ENCODE measurements at regions not wholly inside any gene's neighbourhood (a gene's known extent, or its start where the extent isn't known, plus 50 kb on each side); places are given as distances from the start of the nearest gene placed in this dataset.

DNA sequence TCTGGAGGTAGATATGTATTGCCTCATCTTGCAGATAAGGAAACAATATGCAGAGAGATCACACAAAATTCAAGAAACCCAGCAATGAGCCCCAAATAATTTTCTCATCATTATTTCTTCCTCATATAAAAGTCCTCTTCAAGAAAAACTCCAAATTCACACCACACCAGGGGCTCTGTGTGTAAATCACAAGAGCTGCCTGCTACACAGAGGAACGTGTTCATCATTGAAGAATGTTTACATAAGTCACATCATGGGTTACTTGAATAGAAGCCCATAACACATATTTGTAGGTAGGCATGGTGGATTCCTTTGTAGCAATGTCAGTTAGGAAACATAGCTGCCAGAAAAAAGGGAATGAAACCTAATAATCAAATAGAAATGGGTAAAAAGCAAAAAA is 308.1 kb upstream of the TLE4 start:
- H3K36me3 ChIP-seq (ENCODE audit: control insufficient read depth in 2 of 2, insufficient read depth in 2 of 2, low read length in 2 of 2): no peaks in the 10 kb centered on the region
- no peak overlapping the region for H3K9ac ChIP-seq (ENCODE audit: low read depth in 1 of 2, low read length in 2 of 2)
- H3K4me3 ChIP-seq (ENCODE audit: low read length in 2 of 2): no peak overlapping the region
- H3K9me3 ChIP-seq (ENCODE audit: control insufficient read depth in 2 of 2, low read length in 2 of 2): no peaks in the 10 kb centered on the region
- no peaks in the 10 kb centered on the region for H3K27me3 ChIP-seq (ENCODE audit: control insufficient read depth in 2 of 2, insufficient read depth in 2 of 2, low read length in 2 of 2)
- no peaks in the 10 kb centered on the region for H3K4me1 ChIP-seq (ENCODE audit: control insufficient read depth in 2 of 2, insufficient read depth in 2 of 2, low read length in 2 of 2)
- no peak overlapping the region for H3K27ac ChIP-seq (ENCODE audit: low read depth in 2 of 2, low read length in 2 of 2)

DNA sequence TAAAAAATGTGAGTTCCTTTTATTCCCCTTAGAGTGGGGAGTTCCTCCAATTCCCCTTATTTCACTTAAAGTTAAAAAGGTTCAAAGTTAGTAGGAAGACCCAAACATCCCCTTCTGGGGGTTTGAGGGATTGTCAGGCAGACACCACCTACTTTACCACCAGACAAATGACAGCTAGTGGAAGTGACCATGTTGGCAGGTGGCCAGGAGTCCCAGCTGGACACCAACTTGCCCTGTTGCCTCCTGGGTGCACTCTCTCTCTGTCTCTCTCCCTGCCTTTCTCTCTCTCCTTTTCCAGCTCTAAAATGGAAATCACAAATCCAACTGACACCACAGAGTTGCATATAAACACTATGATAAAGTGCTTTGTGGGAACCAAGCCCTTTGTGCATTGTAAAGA is 307.7 kb upstream of the TLE4 start:
- Histone ChIP-seq H3K4me1 (ENCODE audit: control insufficient read depth in 2 of 2, insufficient read depth in 2 of 2, low read length in 2 of 2) (no peaks in the 10 kb centered on the region), H3K27ac (ENCODE audit: low read depth in 2 of 2, low read length in 2 of 2) (no peak overlapping the region), H3K4me3 (ENCODE audit: low read length in 2 of 2) (no peak overlapping the region), H3K9me3 (ENCODE audit: control insufficient read depth in 2 of 2, low read length in 2 of 2) (no peaks in the 10 kb centered on the region), H3K9ac (ENCODE audit: low read depth in 1 of 2, low read length in 2 of 2) (no peak overlapping the region), H3K36me3 (ENCODE audit: control insufficient read depth in 2 of 2, insufficient read depth in 2 of 2, low read length in 2 of 2) (no peaks in the 10 kb centered on the region), H3K27me3 (ENCODE audit: control insufficient read depth in 2 of 2, insufficient read depth in 2 of 2, low read length in 2 of 2) (no peaks in the 10 kb centered on the region)

DNA sequence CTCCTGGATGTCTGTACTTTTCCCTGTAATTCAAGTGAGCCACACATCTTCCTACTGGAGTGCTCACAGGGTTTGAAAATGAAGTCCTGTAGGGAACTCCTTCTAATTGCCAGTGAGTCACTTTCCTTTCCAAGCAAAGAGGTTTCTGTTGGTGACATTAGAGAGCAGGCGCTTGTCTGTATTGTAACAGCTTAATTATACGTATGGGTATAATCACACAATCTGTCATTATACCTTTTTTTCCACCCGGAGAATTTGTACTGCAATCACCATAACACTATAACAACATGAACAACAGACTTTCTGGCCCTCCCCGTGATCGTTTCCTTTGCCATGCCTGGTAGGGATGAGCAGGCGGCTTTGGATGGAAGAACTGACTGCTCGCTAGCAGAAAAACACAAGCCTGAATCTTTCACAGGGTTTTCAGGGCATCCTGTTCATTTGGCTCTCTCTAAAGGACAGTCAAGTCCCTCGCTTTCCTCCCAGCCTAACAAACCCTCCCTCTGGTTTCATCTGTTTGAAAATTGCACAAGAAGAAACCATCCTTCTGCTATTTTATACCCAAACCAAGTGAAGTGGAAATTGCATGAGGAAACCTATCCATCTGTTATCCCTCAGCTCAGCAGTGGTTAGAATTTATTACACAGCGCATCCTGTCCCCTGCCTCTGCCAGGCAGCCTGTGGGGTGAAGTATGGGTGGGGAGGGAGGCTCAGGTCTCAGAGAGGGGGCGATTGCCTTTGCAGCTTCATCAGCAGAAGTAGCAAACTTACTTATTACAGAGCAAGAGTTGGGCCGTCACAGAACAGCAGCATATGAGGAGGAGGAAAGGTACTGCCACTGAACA is 307.0 kb upstream of the TLE4 start:
- H3K4me3 ChIP-seq (ENCODE audit: low read length in 2 of 2): no peak overlapping the region
- no peak overlapping the region for H3K27ac ChIP-seq (ENCODE audit: low read depth in 2 of 2, low read length in 2 of 2)
- H3K9me3 ChIP-seq (ENCODE audit: control insufficient read depth in 2 of 2, low read length in 2 of 2): no peaks in the 10 kb centered on the region
- no peaks in the 10 kb centered on the region for H3K27me3 ChIP-seq (ENCODE audit: control insufficient read depth in 2 of 2, insufficient read depth in 2 of 2, low read length in 2 of 2)
- no peak overlapping the region for H3K9ac ChIP-seq (ENCODE audit: low read depth in 1 of 2, low read length in 2 of 2)
- H3K36me3 ChIP-seq (ENCODE audit: control insufficient read depth in 2 of 2, insufficient read depth in 2 of 2, low read length in 2 of 2): no peaks in the 10 kb centered on the region
- no peaks in the 10 kb centered on the region for H3K4me1 ChIP-seq (ENCODE audit: control insufficient read depth in 2 of 2, insufficient read depth in 2 of 2, low read length in 2 of 2)

DNA sequence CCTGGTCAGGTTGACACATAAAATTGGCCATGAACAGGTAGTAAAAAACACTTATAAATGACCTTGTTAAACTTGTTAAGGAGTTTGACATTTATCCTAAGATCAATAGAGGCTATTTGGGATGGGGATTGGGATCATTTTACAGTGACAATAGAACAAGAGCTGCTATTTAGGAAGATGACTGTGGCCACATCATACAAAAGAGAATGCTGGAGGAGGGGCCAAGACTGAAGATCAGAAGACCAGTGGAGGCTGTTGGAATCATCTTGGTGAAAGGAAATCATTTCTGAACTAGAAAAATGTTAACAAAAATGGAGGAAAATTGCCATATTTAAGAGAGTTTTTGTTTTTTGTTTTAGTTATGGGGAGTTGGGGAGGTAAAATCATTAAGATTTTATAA is 304.8 kb upstream of the TLE4 start:
- Histone ChIP-seq H3K9ac (ENCODE audit: low read depth in 1 of 2, low read length in 2 of 2) (no peak overlapping the region), H3K4me3 (ENCODE audit: low read length in 2 of 2) (no peak overlapping the region), H3K27ac (ENCODE audit: low read depth in 2 of 2, low read length in 2 of 2) (no peak overlapping the region), H3K4me1 (ENCODE audit: control insufficient read depth in 2 of 2, insufficient read depth in 2 of 2, low read length in 2 of 2) (no peaks in the 10 kb centered on the region), H3K36me3 (ENCODE audit: control insufficient read depth in 2 of 2, insufficient read depth in 2 of 2, low read length in 2 of 2) (no peaks in the 10 kb centered on the region), H3K9me3 (ENCODE audit: control insufficient read depth in 2 of 2, low read length in 2 of 2) (no peaks in the 10 kb centered on the region), H3K27me3 (ENCODE audit: control insufficient read depth in 2 of 2, insufficient read depth in 2 of 2, low read length in 2 of 2) (no peaks in the 10 kb centered on the region)

DNA sequence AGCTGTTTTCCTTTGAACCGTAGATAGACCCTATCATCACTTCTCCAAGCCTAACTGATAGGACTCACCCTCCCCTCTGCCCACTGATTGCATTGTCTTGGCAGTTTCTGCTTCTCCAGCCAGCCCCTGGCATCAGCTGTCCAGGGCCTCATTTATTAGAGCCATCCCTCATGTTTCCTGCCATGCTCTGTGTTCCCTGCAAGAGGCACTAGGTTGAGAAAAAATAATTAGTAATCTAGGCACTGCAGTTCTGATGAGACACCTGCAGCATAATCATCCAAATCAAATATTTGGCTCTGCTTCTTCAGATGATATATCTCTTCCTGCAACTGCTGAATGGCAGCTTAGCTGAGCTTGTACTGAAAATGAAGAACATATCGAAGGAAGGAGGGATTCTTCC is 303.0 kb upstream of the TLE4 start:
- no peaks in the 10 kb centered on the region for H3K36me3 ChIP-seq (ENCODE audit: control insufficient read depth in 2 of 2, insufficient read depth in 2 of 2, low read length in 2 of 2)
- H3K27me3 ChIP-seq (ENCODE audit: control insufficient read depth in 2 of 2, insufficient read depth in 2 of 2, low read length in 2 of 2): no peaks in the 10 kb centered on the region
- H3K27ac ChIP-seq (ENCODE audit: low read depth in 2 of 2, low read length in 2 of 2): no peak overlapping the region
- no peaks in the 10 kb centered on the region for H3K9me3 ChIP-seq (ENCODE audit: control insufficient read depth in 2 of 2, low read length in 2 of 2)
- H3K4me3 ChIP-seq (ENCODE audit: low read length in 2 of 2): no peak overlapping the region
- no peaks in the 10 kb centered on the region for H3K4me1 ChIP-seq (ENCODE audit: control insufficient read depth in 2 of 2, insufficient read depth in 2 of 2, low read length in 2 of 2)
- no peak overlapping the region for H3K9ac ChIP-seq (ENCODE audit: low read depth in 1 of 2, low read length in 2 of 2)

DNA sequence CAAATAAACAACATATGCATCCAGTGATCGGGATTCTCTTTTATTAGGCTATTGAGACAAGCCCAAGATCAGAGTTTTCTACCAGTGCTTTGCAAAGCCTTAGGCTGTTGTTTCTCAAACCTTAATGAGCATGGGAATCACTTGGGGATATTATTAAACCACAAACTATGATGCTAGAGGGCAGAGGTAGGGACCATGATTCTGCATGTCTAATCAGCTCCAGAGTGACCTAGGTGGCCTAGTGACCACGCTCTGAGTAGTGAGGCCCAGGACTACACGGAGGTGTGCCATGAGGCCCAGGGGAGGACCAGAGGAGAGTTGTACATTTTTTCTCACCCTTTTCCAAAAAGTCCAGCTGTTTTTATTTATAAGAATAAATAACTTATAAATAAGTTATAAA is 298.5 kb upstream of the TLE4 start:
- Histone ChIP-seq H3K4me3 (ENCODE audit: low read length in 2 of 2) (no peak overlapping the region), H3K9me3 (ENCODE audit: control insufficient read depth in 2 of 2, low read length in 2 of 2) (no peaks in the 10 kb centered on the region), H3K4me1 (ENCODE audit: control insufficient read depth in 2 of 2, insufficient read depth in 2 of 2, low read length in 2 of 2) (no peaks in the 10 kb centered on the region), H3K9ac (ENCODE audit: low read depth in 1 of 2, low read length in 2 of 2) (no peak overlapping the region), H3K27ac (ENCODE audit: low read depth in 2 of 2, low read length in 2 of 2) (no peak overlapping the region), H3K27me3 (ENCODE audit: control insufficient read depth in 2 of 2, insufficient read depth in 2 of 2, low read length in 2 of 2) (no peaks in the 10 kb centered on the region), H3K36me3 (ENCODE audit: control insufficient read depth in 2 of 2, insufficient read depth in 2 of 2, low read length in 2 of 2) (no peaks in the 10 kb centered on the region)

DNA sequence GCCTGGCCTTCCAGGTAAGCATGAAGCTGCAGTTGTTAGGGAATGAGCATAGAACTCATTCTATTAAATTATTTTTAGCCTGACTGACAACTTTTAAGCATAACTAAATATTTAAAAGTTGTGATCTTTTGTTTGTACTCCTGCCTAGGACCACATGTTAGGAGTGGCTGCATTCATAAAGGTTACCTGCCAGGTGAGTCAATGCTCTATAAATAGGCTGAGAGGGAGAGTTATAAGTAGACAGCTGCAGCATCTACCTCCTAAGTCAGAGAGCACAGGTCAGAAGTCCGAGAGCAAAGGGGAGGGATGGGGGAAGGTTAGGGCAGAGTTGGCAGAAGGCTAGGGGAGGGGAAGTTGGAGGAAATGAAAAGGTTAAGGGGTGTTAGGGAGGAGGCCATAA is 292.4 kb upstream of the TLE4 start:
- Histone ChIP-seq H3K9ac (ENCODE audit: low read depth in 1 of 2, low read length in 2 of 2) (no peak overlapping the region), H3K4me3 (ENCODE audit: low read length in 2 of 2) (no peak overlapping the region), H3K36me3 (ENCODE audit: control insufficient read depth in 2 of 2, insufficient read depth in 2 of 2, low read length in 2 of 2) (no peaks in the 10 kb centered on the region), H3K27me3 (ENCODE audit: control insufficient read depth in 2 of 2, insufficient read depth in 2 of 2, low read length in 2 of 2) (no peaks in the 10 kb centered on the region), H3K9me3 (ENCODE audit: control insufficient read depth in 2 of 2, low read length in 2 of 2) (no peaks in the 10 kb centered on the region), H3K27ac (ENCODE audit: low read depth in 2 of 2, low read length in 2 of 2) (no peak overlapping the region), H3K4me1 (ENCODE audit: control insufficient read depth in 2 of 2, insufficient read depth in 2 of 2, low read length in 2 of 2) (no peaks in the 10 kb centered on the region)

DNA sequence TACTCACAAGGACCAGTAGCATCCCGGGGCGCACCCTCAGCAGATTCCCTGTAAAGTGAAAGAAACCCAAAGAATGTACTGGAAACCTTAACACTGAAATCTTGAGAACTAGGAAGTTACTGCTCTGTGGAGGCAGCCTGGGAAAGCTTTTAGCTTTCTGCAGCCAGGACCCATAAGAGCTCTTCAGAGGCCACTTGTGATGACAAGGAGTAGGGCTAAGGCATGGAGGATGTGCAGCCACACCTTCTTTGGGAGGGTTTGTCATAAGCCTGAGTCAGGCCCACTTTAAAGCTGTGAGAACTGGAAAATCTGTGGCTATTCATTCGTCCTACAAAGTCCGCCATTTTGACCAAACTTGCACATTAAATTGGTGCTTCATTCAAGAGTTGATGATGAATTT is 291.1 kb upstream of the TLE4 start:
- H3K36me3 ChIP-seq (ENCODE audit: control insufficient read depth in 2 of 2, insufficient read depth in 2 of 2, low read length in 2 of 2): no peaks in the 10 kb centered on the region
- H3K4me3 ChIP-seq (ENCODE audit: low read length in 2 of 2): no peak overlapping the region
- H3K27ac ChIP-seq (ENCODE audit: low read depth in 2 of 2, low read length in 2 of 2): no peak overlapping the region
- H3K27me3 ChIP-seq (ENCODE audit: control insufficient read depth in 2 of 2, insufficient read depth in 2 of 2, low read length in 2 of 2): no peaks in the 10 kb centered on the region
- no peaks in the 10 kb centered on the region for H3K9me3 ChIP-seq (ENCODE audit: control insufficient read depth in 2 of 2, low read length in 2 of 2)
- H3K4me1 ChIP-seq (ENCODE audit: control insufficient read depth in 2 of 2, insufficient read depth in 2 of 2, low read length in 2 of 2): no peaks in the 10 kb centered on the region
- no peak overlapping the region for H3K9ac ChIP-seq (ENCODE audit: low read depth in 1 of 2, low read length in 2 of 2)

DNA sequence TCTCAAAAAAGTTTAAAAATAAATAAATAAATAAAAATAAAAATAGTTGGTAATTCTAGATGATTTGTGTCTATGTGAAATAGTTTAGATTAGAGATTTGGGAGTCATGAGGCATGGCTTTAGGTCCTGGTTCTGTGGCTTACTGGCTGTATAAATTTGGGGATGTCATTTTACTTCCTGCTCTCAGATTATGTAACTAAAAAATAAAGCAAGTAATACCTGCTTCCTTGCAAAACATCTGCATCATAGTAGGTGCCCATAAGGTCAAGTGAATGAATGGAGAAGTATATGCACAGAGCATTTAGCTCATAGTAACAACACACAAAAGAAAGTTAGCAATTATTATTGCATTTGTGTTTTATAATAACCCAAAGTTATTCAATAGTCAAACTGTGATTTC is 287.7 kb upstream of the TLE4 start:
- no peak overlapping the region for H3K4me3 ChIP-seq (ENCODE audit: low read length in 2 of 2)
- no peak overlapping the region for H3K27ac ChIP-seq (ENCODE audit: low read depth in 2 of 2, low read length in 2 of 2)
- H3K4me1 ChIP-seq (ENCODE audit: control insufficient read depth in 2 of 2, insufficient read depth in 2 of 2, low read length in 2 of 2): no peaks in the 10 kb centered on the region
- no peaks in the 10 kb centered on the region for H3K36me3 ChIP-seq (ENCODE audit: control insufficient read depth in 2 of 2, insufficient read depth in 2 of 2, low read length in 2 of 2)
- no peaks in the 10 kb centered on the region for H3K9me3 ChIP-seq (ENCODE audit: control insufficient read depth in 2 of 2, low read length in 2 of 2)
- no peaks in the 10 kb centered on the region for H3K27me3 ChIP-seq (ENCODE audit: control insufficient read depth in 2 of 2, insufficient read depth in 2 of 2, low read length in 2 of 2)
- H3K9ac ChIP-seq (ENCODE audit: low read depth in 1 of 2, low read length in 2 of 2): no peak overlapping the region

DNA sequence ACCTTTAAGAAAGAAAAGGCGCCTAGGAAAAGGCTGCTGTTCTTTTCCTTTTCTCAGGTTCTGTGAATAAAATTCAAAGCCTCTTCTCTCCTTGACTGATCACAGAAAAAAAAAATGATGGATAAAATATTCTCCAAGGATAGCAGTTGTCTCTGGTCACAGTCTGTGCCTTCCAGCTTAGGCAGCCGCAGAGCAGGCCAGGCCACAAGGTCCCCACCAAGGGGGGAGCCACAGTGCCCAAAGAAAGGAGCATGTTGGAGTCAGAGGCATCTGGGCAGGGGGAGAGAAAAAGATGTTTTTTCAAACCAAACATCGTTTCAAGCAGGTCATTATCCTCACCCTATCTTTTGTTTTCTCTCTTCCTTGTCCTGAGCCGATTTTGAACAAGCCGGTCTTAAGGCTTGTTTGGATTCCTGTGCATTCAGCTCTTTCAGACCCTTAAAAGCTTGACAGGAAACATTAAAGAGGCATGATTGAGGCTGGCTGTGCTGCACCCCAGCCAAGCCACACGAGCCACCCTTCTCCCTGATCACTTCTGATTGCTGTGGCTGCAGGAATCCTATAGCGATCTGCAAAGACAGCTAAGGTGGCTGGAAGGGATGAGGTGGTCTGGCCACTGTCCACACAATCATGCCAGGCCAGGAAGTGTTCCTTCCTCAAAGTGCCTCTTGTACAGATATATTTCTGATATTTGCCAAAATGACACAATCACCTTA is 284.6 kb upstream of the TLE4 start:
- no peaks in the 10 kb centered on the region for H3K36me3 ChIP-seq (ENCODE audit: control insufficient read depth in 2 of 2, insufficient read depth in 2 of 2, low read length in 2 of 2)
- H3K9me3 ChIP-seq (ENCODE audit: control insufficient read depth in 2 of 2, low read length in 2 of 2): no peaks in the 10 kb centered on the region
- H3K27ac ChIP-seq (ENCODE audit: low read depth in 2 of 2, low read length in 2 of 2): no peak overlapping the region
- no peaks in the 10 kb centered on the region for H3K27me3 ChIP-seq (ENCODE audit: control insufficient read depth in 2 of 2, insufficient read depth in 2 of 2, low read length in 2 of 2)
- H3K4me1 ChIP-seq (ENCODE audit: control insufficient read depth in 2 of 2, insufficient read depth in 2 of 2, low read length in 2 of 2): no peaks in the 10 kb centered on the region
- no peak overlapping the region for H3K4me3 ChIP-seq (ENCODE audit: low read length in 2 of 2)
- H3K9ac ChIP-seq (ENCODE audit: low read depth in 1 of 2, low read length in 2 of 2): no peak overlapping the region

Measured in mucosa of rectum (tissue), 2 donors.